Stomach (tissue), 8 donors: ENCODE measurements at regions not wholly inside any gene's neighbourhood (a gene's known extent, or its start where the extent isn't known, plus 50 kb on each side); places are given as distances from the start of the nearest gene placed in this dataset.
A peak's percentile ranks its signal among the peaks of the same experiment; 100 is the strongest.
"Not testable (repeated sequence)": the region's sequence is repeated elsewhere in the genome, so short reads cannot be mapped to it uniquely, and the experiment has no call there.

Source experiments
- DNase-seq, 2 donors: peaks; one replicate each; pipeline versions ENCODE4 v3.0.0 to v3.0.0-alpha.2; 2013 to 2019
- H3K27ac ChIP-seq, 5 donors: fragments of 200-600 bp in 4 of 5; sonication (generic) in 4 of 5; one replicate each; pipeline ENCODE4 v1.5.1; 2013 to 2019; ENCODE audit warnings: mild to moderate bottlenecking in 1 of 5, moderate library complexity in 1 of 5
- H3K27me3 ChIP-seq, 3 donors: fragments of 200-600 bp; sonication (generic); one replicate each; pipeline ENCODE4 v1.5.1; 2017 to 2019; ENCODE audit warnings: mixed run types in 1 of 3
- H3K36me3 ChIP-seq, 4 donors: fragments of 200-600 bp; sonication (generic); 1 replicate in 3 of 4; 2 replicates in 1 of 4; pipeline ENCODE4 v1.5.1; 2016 to 2019
- H3K4me1 ChIP-seq, 4 donors: fragments of 200-600 bp; sonication (generic); one replicate each; pipeline ENCODE4 v1.5.1; 2016 to 2019
- H3K4me3 ChIP-seq, 4 donors: fragments of 200-600 bp; sonication (generic) in 3 of 4; one replicate each; pipeline ENCODE4 v1.5.1; 2016 to 2019; ENCODE audit warnings: mild to moderate bottlenecking in 1 of 4
- H3K9me3 ChIP-seq, 4 donors: fragments of 200-600 bp; sonication (generic); one replicate each; pipeline ENCODE4 v1.5.1; 2016 to 2019
- EP300 ChIP-seq: sonication (generic); formaldehyde crosslinking; IDR thresholded peaks from one replicate; pipeline ENCODE4 v1.6.1; 2017; ENCODE audit warnings: antibody characterized with exemption
- POLR2A ChIP-seq, 4 donors: fragments of 450-650 bp; IDR thresholded peaks; one replicate each; pipeline ENCODE4 v1.6.1; 2016; ENCODE audit warnings: antibody characterized with exemption in 4 of 4, control low read depth in 2 of 4, mild to moderate bottlenecking in 1 of 4, moderate library complexity in 1 of 4
- POLR2AphosphoS5 ChIP-seq, 3 donors: sonication (generic); formaldehyde crosslinking; IDR thresholded peaks; one replicate each; pipeline ENCODE4 v1.6.1; 2016; ENCODE audit warnings: antibody characterized with exemption in 3 of 3
- WGBS, 5 donors: extraction: QIAGEN DNeasy Blood & Tissue Kit in 3 of 5; methylation state at CpG; one replicate each; pipeline versions ENCODE4 v1.1.5 to v1.1.7; 2013 to 2018; 5-methylcytosine and 5-hydroxymethylcytosine counted together
- intact Hi-C: fragments of 100-400 bp; cut with DNase I; formaldehyde crosslinking; loops from one replicate; pipeline ENCODE4 v1.15.1; 2023; ENCODE audit warnings: low total_unique reads
- TF ChIP-seq, protein P1 (sequence below), 7 experiments: fragments of 450-650 bp in 4 of 7; fragments of 200-600 bp in 3 of 7; sonication (generic) in 3 of 7; IDR thresholded peaks; one replicate each; pipeline ENCODE4 v1.5.1; 2016 to 2019; ENCODE audit warnings: antibody characterized with exemption in 7 of 7, control low read depth in 2 of 7, mild to moderate bottlenecking in 1 of 7
- donor health status: healthy with polysubstance abuse.
- donor health status: Bipolar disorder and iron deficiency.
- donor health status: healthy.

DNA sequence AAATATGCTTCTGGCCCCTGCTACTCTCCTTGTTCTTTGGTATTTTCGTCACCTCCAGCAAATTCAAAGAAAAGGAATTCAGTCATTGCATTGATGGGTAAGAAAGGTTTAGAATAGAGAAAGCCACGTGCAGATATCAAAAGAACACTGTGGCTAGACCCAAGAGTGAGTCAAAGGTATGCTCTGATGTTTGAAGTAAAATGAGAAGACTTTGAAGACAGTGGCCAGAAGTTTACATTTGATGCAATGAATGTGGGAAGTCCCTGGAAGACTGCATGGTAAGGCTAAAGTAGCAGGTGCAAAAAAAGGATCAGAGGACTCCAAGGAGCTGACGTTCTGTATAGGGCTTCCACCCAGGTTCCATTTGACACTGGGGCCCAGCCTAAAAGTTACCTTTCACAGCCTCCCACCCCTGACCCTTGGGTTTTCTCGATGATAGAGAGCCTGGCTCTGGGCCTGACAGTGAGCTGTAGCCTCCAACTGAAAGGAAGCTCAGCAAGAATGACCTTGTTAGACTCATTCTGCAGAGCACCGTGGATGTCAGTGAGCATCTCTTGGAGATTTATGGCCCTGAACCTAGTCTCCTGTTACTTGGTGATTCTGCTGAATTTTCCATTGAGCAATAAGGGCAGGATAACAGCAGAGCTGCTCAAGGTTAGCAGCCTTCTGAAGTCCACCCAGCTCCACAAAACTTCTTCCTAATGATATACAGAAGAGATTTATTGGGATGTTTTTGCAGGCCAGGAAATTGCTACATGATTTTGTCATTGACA is 223.7 kb upstream of the RBBP8 start:
- 70 to 78% (median 73%) methylated on average over 5 of the region's 5 CpGs for WGBS, 5 donors
- H3K36me3 ChIP-seq = no peaks in the 10 kb centered on the region
- TF ChIP-seq POLR2AphosphoS5 (IDR thresholded peaks at IDR 0.05) = no peak
- TF ChIP-seq, protein P1, sequence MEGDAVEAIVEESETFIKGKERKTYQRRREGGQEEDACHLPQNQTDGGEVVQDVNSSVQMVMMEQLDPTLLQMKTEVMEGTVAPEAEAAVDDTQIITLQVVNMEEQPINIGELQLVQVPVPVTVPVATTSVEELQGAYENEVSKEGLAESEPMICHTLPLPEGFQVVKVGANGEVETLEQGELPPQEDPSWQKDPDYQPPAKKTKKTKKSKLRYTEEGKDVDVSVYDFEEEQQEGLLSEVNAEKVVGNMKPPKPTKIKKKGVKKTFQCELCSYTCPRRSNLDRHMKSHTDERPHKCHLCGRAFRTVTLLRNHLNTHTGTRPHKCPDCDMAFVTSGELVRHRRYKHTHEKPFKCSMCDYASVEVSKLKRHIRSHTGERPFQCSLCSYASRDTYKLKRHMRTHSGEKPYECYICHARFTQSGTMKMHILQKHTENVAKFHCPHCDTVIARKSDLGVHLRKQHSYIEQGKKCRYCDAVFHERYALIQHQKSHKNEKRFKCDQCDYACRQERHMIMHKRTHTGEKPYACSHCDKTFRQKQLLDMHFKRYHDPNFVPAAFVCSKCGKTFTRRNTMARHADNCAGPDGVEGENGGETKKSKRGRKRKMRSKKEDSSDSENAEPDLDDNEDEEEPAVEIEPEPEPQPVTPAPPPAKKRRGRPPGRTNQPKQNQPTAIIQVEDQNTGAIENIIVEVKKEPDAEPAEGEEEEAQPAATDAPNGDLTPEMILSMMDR (IDR thresholded peaks at IDR 0.05) = no peak
- intact Hi-C loops = no loop called here
- H3K4me1 ChIP-seq = peaks cover 0 to 27% (median 13%) of the 10 kb centered on the region in 4 donors
- H3K27me3 ChIP-seq = no peaks in the 10 kb centered on the region
- H3K4me3 ChIP-seq = no peak overlapping the region
- H3K9me3 ChIP-seq = no peaks in the 10 kb centered on the region
- no peak for DNase-seq
- H3K27ac ChIP-seq = no peak overlapping the region

DNA sequence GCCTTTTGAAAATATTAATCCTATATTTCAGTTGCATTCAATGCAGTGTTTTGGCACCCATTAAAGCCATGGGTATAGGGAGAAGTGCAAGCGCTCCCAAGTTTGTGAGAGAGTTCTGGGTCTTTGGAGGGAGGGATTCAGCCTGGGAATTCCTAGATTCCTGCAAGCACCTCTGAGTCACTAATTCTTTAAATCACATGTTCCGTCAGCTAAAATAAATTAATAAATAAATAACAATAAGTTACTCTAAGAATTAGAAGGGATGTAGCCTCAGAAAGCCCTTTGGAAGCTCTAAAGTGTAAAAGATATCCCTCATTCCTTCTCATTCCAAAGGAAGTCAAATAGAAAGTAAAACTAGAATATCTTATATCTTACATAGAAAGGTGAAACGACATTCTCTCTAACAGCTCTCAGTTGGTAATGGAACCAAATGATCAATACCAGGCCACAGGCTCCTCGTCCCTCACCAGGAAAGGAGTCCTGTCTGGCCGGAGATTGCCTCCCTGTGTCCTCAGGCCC is 222.4 kb upstream of the RBBP8 start:
- 22 to 41% (median 27%) methylated on average over 5 of the region's 5 CpGs for WGBS, 5 donors
- intact Hi-C loops = no loop called here
- TF ChIP-seq POLR2A (IDR thresholded peaks at IDR 0.05) (no peak), EP300 (no peak), POLR2AphosphoS5 (IDR thresholded peaks at IDR 0.05) (no peak)
- TF ChIP-seq, protein P1 (IDR thresholded peaks at IDR 0.05) = no peak
- peak overlapping the region; percentile 36 to 47 (median 41) for H3K4me3 ChIP-seq
- peaks cover 0 to 26% (median 11%) of the 10 kb centered on the region in 4 donors for H3K4me1 ChIP-seq
- peak overlapping the region; percentile 57 to 85 (median 77) for H3K27ac ChIP-seq
- DNase-seq = no peak
- H3K36me3 ChIP-seq = no peaks in the 10 kb centered on the region
- H3K27me3 ChIP-seq = no peaks in the 10 kb centered on the region
- H3K9me3 ChIP-seq = no peaks in the 10 kb centered on the region

GRCh38 chr18:22711192-22711685 is 221.9 kb upstream of the RBBP8 start:
- peaks cover 0 to 26% (median 11%) of the 10 kb centered on the region in 4 donors for H3K4me1 ChIP-seq
- peak; percentile 35 to 73 for DNase-seq
- H3K27ac ChIP-seq = peak overlapping the region; percentile 57 to 85 (median 77)
- WGBS, 5 donors = 14 to 51% (median 24%) methylated on average over 7 of the region's 7 CpGs
- no peaks in the 10 kb centered on the region for H3K27me3 ChIP-seq
- TF ChIP-seq, protein P1 (IDR thresholded peaks at IDR 0.05) = no peak
- peak in 1 of 3 donors; percentile 1 for TF ChIP-seq POLR2AphosphoS5 (IDR thresholded peaks at IDR 0.05)
- H3K36me3 ChIP-seq = no peaks in the 10 kb centered on the region
- intact Hi-C loops = no loop called here
- peak overlapping the region; percentile 36 to 47 (median 41) for H3K4me3 ChIP-seq
- H3K9me3 ChIP-seq = no peaks in the 10 kb centered on the region

GRCh38 chr18:22713511-22713910 is 219.6 kb upstream of the RBBP8 start:
- WGBS, 5 donors = 53 to 65% (median 62%) methylated on average over 1 of the region's 1 CpG
- H3K27me3 ChIP-seq = no peaks in the 10 kb centered on the region
- peak in 1 of 2 donors; percentile 45 for DNase-seq
- H3K36me3 ChIP-seq = no peaks in the 10 kb centered on the region
- H3K4me3 ChIP-seq = no peak overlapping the region
- no peaks in the 10 kb centered on the region for H3K9me3 ChIP-seq
- peaks cover 0 to 26% (median 11%) of the 10 kb centered on the region in 4 donors for H3K4me1 ChIP-seq
- intact Hi-C loops = no loop called here
- TF ChIP-seq EP300 = no peak
- no peak for TF ChIP-seq POLR2AphosphoS5 (IDR thresholded peaks at IDR 0.05)
- no peak for TF ChIP-seq POLR2A (IDR thresholded peaks at IDR 0.05)
- TF ChIP-seq, protein P1 (IDR thresholded peaks at IDR 0.05) = no peak
- H3K27ac ChIP-seq = no peak overlapping the region

DNA sequence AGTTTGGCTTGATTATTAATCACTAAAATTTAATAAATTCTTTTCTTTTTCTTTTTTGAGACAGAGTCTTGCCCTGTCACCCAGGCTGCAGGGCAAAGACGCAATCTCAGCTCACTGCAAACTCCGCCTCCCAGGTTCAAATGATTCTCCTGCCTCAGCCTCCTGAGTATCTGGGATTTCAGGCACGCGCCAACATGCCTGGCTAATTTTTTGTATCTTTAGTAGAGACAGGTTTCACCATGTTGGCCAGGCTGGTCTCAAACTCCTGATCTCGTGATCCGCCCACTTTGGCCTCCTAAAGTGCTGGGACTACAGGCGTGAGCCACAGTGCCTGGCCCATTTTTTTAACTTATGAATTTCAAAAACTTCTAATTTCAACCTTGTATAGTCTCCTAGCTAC is 215.6 kb upstream of the RBBP8 start:
- peaks cover 0 to 11% (median 0%) of the 10 kb centered on the region in 4 donors for H3K4me1 ChIP-seq
- H3K9me3 ChIP-seq, H3K4me3 ChIP-seq, DNase-seq, H3K27ac ChIP-seq, H3K27me3 ChIP-seq, H3K36me3 ChIP-seq, intact Hi-C loops: not testable (repeated sequence)
- WGBS, 5 donors = 92 to 96% (median 94%) methylated on average over 7 of the region's 7 CpGs
